ENCODE measurements at regions not wholly inside any gene's neighbourhood (a gene's known extent, or its start where the extent isn't known, plus 50 kb on each side); places are given as distances from the start of the nearest gene placed in this dataset.

DNA sequence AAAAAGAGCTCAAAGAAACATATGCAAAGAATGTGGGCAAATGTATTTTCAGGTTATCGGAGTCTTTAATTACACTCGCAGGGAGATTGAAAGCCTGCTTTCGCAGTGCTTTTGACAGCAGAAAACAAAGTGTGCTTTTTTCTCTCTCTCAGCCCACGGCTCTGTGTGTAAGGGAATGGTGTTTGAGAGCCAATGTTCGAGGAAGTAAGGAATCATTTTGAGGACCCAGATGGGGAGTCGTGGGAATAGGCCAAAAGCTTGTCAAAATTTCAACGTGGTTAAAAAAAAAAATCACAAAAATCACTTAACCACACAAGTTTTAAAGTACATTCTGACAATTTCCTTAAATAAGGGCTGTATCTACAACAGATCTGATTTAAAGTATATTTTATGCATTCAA lies 197.1 kb upstream of the IRS2 start:
- TF ChIP-seq, protein P1, sequence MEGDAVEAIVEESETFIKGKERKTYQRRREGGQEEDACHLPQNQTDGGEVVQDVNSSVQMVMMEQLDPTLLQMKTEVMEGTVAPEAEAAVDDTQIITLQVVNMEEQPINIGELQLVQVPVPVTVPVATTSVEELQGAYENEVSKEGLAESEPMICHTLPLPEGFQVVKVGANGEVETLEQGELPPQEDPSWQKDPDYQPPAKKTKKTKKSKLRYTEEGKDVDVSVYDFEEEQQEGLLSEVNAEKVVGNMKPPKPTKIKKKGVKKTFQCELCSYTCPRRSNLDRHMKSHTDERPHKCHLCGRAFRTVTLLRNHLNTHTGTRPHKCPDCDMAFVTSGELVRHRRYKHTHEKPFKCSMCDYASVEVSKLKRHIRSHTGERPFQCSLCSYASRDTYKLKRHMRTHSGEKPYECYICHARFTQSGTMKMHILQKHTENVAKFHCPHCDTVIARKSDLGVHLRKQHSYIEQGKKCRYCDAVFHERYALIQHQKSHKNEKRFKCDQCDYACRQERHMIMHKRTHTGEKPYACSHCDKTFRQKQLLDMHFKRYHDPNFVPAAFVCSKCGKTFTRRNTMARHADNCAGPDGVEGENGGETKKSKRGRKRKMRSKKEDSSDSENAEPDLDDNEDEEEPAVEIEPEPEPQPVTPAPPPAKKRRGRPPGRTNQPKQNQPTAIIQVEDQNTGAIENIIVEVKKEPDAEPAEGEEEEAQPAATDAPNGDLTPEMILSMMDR (conservative IDR thresholded peaks at IDR 0.05; ENCODE audit: low read depth in 2 of 2): no peak
- TF ChIP-seq POLR2AphosphoS5 (IDR thresholded peaks at IDR 0.05; ENCODE audit: low read depth): no peak
- no peak for TF ChIP-seq ZNF114 (CRISPR knock-in tag; IDR thresholded peaks at IDR 0.05)
- no peak for TF ChIP-seq NANOG (IDR thresholded peaks at IDR 0.05; ENCODE audit: borderline replicate concordance)
- no peak for TF ChIP-seq STAT1 (IDR thresholded peaks at IDR 0.05; ENCODE audit: unreplicated experiment)
- TF ChIP-seq EZH2 (IDR thresholded peaks at IDR 0.05; ENCODE audit: low read depth, unreplicated experiment): no peak
- TF ChIP-seq, protein P2, sequence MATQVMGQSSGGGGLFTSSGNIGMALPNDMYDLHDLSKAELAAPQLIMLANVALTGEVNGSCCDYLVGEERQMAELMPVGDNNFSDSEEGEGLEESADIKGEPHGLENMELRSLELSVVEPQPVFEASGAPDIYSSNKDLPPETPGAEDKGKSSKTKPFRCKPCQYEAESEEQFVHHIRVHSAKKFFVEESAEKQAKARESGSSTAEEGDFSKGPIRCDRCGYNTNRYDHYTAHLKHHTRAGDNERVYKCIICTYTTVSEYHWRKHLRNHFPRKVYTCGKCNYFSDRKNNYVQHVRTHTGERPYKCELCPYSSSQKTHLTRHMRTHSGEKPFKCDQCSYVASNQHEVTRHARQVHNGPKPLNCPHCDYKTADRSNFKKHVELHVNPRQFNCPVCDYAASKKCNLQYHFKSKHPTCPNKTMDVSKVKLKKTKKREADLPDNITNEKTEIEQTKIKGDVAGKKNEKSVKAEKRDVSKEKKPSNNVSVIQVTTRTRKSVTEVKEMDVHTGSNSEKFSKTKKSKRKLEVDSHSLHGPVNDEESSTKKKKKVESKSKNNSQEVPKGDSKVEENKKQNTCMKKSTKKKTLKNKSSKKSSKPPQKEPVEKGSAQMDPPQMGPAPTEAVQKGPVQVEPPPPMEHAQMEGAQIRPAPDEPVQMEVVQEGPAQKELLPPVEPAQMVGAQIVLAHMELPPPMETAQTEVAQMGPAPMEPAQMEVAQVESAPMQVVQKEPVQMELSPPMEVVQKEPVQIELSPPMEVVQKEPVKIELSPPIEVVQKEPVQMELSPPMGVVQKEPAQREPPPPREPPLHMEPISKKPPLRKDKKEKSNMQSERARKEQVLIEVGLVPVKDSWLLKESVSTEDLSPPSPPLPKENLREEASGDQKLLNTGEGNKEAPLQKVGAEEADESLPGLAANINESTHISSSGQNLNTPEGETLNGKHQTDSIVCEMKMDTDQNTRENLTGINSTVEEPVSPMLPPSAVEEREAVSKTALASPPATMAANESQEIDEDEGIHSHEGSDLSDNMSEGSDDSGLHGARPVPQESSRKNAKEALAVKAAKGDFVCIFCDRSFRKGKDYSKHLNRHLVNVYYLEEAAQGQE (IDR thresholded peaks at IDR 0.05; ENCODE audit: unreplicated experiment): no peak
- TF ChIP-seq, protein P3, sequence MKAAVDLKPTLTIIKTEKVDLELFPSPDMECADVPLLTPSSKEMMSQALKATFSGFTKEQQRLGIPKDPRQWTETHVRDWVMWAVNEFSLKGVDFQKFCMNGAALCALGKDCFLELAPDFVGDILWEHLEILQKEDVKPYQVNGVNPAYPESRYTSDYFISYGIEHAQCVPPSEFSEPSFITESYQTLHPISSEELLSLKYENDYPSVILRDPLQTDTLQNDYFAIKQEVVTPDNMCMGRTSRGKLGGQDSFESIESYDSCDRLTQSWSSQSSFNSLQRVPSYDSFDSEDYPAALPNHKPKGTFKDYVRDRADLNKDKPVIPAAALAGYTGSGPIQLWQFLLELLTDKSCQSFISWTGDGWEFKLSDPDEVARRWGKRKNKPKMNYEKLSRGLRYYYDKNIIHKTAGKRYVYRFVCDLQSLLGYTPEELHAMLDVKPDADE (IDR thresholded peaks at IDR 0.05): no peak
- no peak for TF ChIP-seq ZNF331 (CRISPR knock-in tag; IDR thresholded peaks at IDR 0.05; ENCODE audit: low read depth)
